ENCODE measurements at regions not wholly inside any gene's neighbourhood (a gene's known extent, or its start where the extent isn't known, plus 50 kb on each side); places are given as distances from the start of the nearest gene placed in this dataset.

- TF ChIP-seq, protein P1, sequence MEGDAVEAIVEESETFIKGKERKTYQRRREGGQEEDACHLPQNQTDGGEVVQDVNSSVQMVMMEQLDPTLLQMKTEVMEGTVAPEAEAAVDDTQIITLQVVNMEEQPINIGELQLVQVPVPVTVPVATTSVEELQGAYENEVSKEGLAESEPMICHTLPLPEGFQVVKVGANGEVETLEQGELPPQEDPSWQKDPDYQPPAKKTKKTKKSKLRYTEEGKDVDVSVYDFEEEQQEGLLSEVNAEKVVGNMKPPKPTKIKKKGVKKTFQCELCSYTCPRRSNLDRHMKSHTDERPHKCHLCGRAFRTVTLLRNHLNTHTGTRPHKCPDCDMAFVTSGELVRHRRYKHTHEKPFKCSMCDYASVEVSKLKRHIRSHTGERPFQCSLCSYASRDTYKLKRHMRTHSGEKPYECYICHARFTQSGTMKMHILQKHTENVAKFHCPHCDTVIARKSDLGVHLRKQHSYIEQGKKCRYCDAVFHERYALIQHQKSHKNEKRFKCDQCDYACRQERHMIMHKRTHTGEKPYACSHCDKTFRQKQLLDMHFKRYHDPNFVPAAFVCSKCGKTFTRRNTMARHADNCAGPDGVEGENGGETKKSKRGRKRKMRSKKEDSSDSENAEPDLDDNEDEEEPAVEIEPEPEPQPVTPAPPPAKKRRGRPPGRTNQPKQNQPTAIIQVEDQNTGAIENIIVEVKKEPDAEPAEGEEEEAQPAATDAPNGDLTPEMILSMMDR (IDR thresholded peaks at IDR 0.05; ENCODE audit: insufficient read depth, low read length, missing control alignments), result no peak
- no peak overlapping the region for H3K4me3 ChIP-seq (ENCODE audit: low read depth, low read length)
- no peak for DNase-seq (ENCODE audit: low read depth, low spot score)
- CTCF ChIA-PET, result no interaction called here
- POLR2A ChIA-PET, result no interaction called here
These were observed 98.8 kb upstream of the STX18 start for GRCh38 chr4:4640692-4641091.

DNA sequence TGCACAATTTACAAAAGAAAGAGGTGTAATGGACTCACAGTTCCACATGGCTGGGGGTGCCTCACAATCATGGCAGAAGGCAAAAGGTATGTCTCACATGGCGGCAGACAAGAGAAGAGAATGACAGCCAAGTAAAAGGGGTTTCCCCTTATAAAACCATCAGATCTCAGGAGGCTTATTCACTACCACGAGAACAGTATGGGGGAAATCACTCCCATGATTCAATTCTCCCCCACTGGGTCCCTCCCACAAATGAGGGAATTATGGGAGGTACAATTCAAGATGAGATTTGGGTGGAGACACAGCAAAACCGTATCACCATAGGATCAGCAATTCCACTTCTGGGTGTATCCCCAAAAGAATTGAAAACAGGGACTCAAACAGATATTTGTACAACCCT is 97.5 kb upstream of the STX18 start:
- DNase-seq (ENCODE audit: low read depth, low spot score), result no peak
- no peak overlapping the region for H3K4me3 ChIP-seq (ENCODE audit: low read depth, low read length)
- ChIA-PET POLR2A (no interaction called here), CTCF (no interaction called here)
- TF ChIP-seq, protein P1 (IDR thresholded peaks at IDR 0.05; ENCODE audit: insufficient read depth, low read length, missing control alignments), result no peak

GRCh38 chr4:4637710-4638109 is 95.9 kb upstream of the STX18 start:
- ChIA-PET POLR2A (no interaction called here), CTCF (no interaction called here)
- TF ChIP-seq, protein P1 (IDR thresholded peaks at IDR 0.05; ENCODE audit: insufficient read depth, low read length, missing control alignments), result no peak
- H3K4me3 ChIP-seq (ENCODE audit: low read depth, low read length), result no peak overlapping the region
- no peak for DNase-seq (ENCODE audit: low read depth, low spot score)

DNA sequence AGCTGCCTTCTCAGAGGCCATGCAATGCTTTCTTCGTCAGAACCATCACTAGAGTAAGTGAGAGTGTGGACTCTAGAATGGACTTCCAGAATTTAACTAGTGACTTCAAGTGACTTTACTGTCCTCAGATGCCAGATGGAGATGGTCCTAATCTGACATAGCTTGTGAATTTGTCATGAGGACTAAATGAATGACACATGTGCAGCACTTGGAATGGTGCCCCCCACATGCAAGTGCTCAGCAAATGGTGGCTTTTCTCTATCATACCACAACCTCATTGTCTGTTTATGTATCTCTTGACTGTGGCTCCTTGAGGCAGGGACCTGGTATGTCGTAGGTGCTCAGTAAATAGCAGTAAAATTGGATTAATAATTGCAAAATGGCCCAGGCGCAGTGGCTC is 91.6 kb upstream of the STX18 start:
- ChIA-PET POLR2A (no interaction called here), CTCF (no interaction called here)
- TF ChIP-seq, protein P1 (IDR thresholded peaks at IDR 0.05; ENCODE audit: insufficient read depth, low read length, missing control alignments), result no peak

DNA sequence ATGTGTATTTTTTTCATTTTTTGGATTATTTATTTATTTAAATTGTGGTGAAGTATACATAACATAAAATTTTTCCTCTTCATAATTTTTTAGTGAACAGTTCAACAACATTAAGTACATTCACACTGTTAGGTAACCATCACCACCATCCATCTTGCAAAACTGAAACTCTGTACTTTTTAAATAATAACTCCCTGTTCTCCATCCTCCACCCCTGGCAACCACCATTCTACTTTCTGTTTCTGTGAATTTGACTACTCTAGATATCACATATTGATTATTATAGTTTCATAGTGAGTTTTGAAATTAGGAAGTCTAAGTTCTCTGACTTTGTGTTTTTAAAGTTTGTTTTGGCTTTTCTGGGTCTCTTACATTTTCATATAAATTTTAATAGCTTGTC is 89.3 kb upstream of the STX18 start:
- TF ChIP-seq, protein P1 (IDR thresholded peaks at IDR 0.05; ENCODE audit: insufficient read depth, low read length, missing control alignments), result no peak
- H3K4me3 ChIP-seq (ENCODE audit: low read depth, low read length), result no peak overlapping the region
- CTCF ChIA-PET, result no interaction called here
- POLR2A ChIA-PET, result no interaction called here
- DNase-seq (ENCODE audit: low read depth, low spot score), result no peak

More for the DNA sequence above, 91.6 kb upstream of the STX18 start:
- DNase-seq (ENCODE audit: low read depth, low spot score), result no peak
- H3K4me3 ChIP-seq (ENCODE audit: low read depth, low read length), result no peak overlapping the region

- no peak overlapping the region for H3K4me3 ChIP-seq (ENCODE audit: low read depth, low read length)
- no peak for DNase-seq (ENCODE audit: low read depth, low spot score)
- TF ChIP-seq, protein P1 (IDR thresholded peaks at IDR 0.05; ENCODE audit: insufficient read depth, low read length, missing control alignments), result no peak
- ChIA-PET POLR2A (no interaction called here), CTCF (interaction anchor here (1.1 kb wide), 1 partner anchor 38 kb away, joined by 3 read pairs; no protein-coding TSS in a partner anchor)
These were observed 86.1 kb upstream of the STX18 start for GRCh38 chr4:4627906-4628305.
